OCI-LY1 (cell line): ENCODE measurements at regions not wholly inside any gene's neighbourhood (a gene's known extent, or its start where the extent isn't known, plus 50 kb on each side); places are given as distances from the start of the nearest gene placed in this dataset.

ENCODE experiments used
- H2AFZ ChIP-seq: fragments of 200-600 bp; sonication (generic), shearing (Covaris generic); 2 replicates; pipeline ENCODE4 v1.6.0; 2014; ENCODE audit warnings: antibody characterized with exemption, mild to moderate bottlenecking, low read length
- H3F3A ChIP-seq: fragments of 200-600 bp; sonication (generic), shearing (Covaris generic); 2 replicates; pipeline ENCODE4 v1.6.0; 2014; ENCODE audit warnings: mild to moderate bottlenecking, antibody characterized with exemption, low read length, moderate library complexity; ENCODE audit not compliant: insufficient read depth
- H3K27ac ChIP-seq: fragments of 200-600 bp; sonication (generic); 2 replicates; pipeline ENCODE4 v1.5.1; 2014; ENCODE audit warnings: low read length, mixed run types, mild to moderate bottlenecking, low read depth; ENCODE audit not compliant: poor library complexity, severe bottlenecking
- H3K27me3 ChIP-seq: fragments of 200-600 bp; sonication (generic); 2 replicates; pipeline ENCODE4 v1.6.0; 2014; ENCODE audit warnings: antibody characterized with exemption, mild to moderate bottlenecking, low read length, moderate library complexity; ENCODE audit not compliant: insufficient read depth
- H3K36me3 ChIP-seq: fragments of 200-600 bp; sonication (generic); 2 replicates; pipeline ENCODE4 v1.6.1; 2014; ENCODE audit warnings: mild to moderate bottlenecking, antibody characterized with exemption, low read length, moderate library complexity, mixed read lengths; ENCODE audit not compliant: insufficient read depth
- H3K4me1 ChIP-seq: fragments of 200-600 bp; sonication (generic); 2 replicates; pipeline ENCODE4 v1.5.1; 2014; ENCODE audit warnings: mild to moderate bottlenecking, low read length, moderate library complexity; ENCODE audit not compliant: insufficient read depth, severe bottlenecking
- H3K4me2 ChIP-seq: fragments of 200-600 bp; sonication (generic), shearing (Covaris generic); 2 replicates; pipeline ENCODE4 v1.6.1; 2014; ENCODE audit warnings: low read length
- H3K4me3 ChIP-seq: fragments of 200-600 bp; sonication (generic); 2 replicates; pipeline ENCODE4 v1.5.1; 2014; ENCODE audit warnings: low read length, low read depth, mild to moderate bottlenecking, mixed read lengths; ENCODE audit not compliant: poor library complexity, severe bottlenecking
- H3K79me2 ChIP-seq: fragments of 200-600 bp; shearing (Covaris generic); 2 replicates; pipeline ENCODE4 v1.6.1; 2016; ENCODE audit warnings: mixed run types, low read length, mixed read lengths; ENCODE audit not compliant: insufficient read depth
- H3K9ac ChIP-seq: fragments of 200-600 bp; sonication (generic), shearing (Covaris generic); 2 replicates; pipeline ENCODE4 v1.6.1; 2014; ENCODE audit warnings: mild to moderate bottlenecking, low read length, mixed read lengths
- H3K9me2 ChIP-seq: fragments of 200-600 bp; sonication (generic), shearing (Covaris generic); 2 replicates; pipeline ENCODE4 v1.6.1; 2014; ENCODE audit warnings: low read depth, mild to moderate bottlenecking, low read length, mixed read lengths
- H3K9me3 ChIP-seq: fragments of 200-600 bp; shearing (Covaris generic); 2 replicates; pipeline ENCODE4 v1.6.1; 2014; ENCODE audit warnings: low read length, mixed read lengths
- H4K20me1 ChIP-seq: fragments of 200-600 bp; sonication (generic), shearing (Covaris generic); 2 replicates; pipeline ENCODE4 v1.6.0; 2016; ENCODE audit warnings: mild to moderate bottlenecking, low read length; ENCODE audit not compliant: insufficient read depth
- CTCF ChIP-seq: fragments of 200-600 bp; sonication (generic), shearing (Covaris generic); IDR thresholded peaks from 2 replicates; pipeline ENCODE4 v1.5.1; 2017; ENCODE audit warnings: mild to moderate bottlenecking, antibody characterized with exemption, low read length, moderate library complexity, mixed read lengths
- EZH2 ChIP-seq: fragments of 200-600 bp; sonication (generic), shearing (Covaris generic); IDR thresholded peaks from 2 replicates; pipeline ENCODE4 v1.8.0; 2017; ENCODE audit warnings: borderline replicate concordance, mixed run types, mild to moderate bottlenecking, antibody characterized with exemption, low read length, moderate library complexity, mixed read lengths

GRCh38 chr2:51387235-51387634, 355.3 kb upstream of the NRXN1 start:
- no peaks in the 10 kb centered on the region for H3K27me3 ChIP-seq
- H3K36me3 ChIP-seq: no peaks in the 10 kb centered on the region
- H3F3A ChIP-seq: no peaks in the 10 kb centered on the region
- H3K4me2 ChIP-seq: no peak overlapping the region
- no peaks in the 10 kb centered on the region for H3K9me3 ChIP-seq
- no peak overlapping the region for H3K9ac ChIP-seq
- H3K27ac ChIP-seq: no peak overlapping the region
- no peaks in the 10 kb centered on the region for H3K79me2 ChIP-seq
- H3K9me2 ChIP-seq: no peaks in the 10 kb centered on the region
- H4K20me1 ChIP-seq: no peaks in the 10 kb centered on the region
- H2AFZ ChIP-seq: no peak overlapping the region
- no peak for TF ChIP-seq CTCF
- TF ChIP-seq EZH2: no peak
- H3K4me3 ChIP-seq: no peak overlapping the region
- H3K4me1 ChIP-seq: no peaks in the 10 kb centered on the region

GRCh38 chr2:51379997-51380396, 348.1 kb upstream of the NRXN1 start:
- H3K4me3 ChIP-seq: no peak overlapping the region
- no peak overlapping the region for H3K4me2 ChIP-seq
- no peaks in the 10 kb centered on the region for H3K27me3 ChIP-seq
- H3K9me2 ChIP-seq: no peaks in the 10 kb centered on the region
- H3K4me1 ChIP-seq: no peaks in the 10 kb centered on the region
- H3K36me3 ChIP-seq: no peaks in the 10 kb centered on the region
- no peak overlapping the region for H3K9ac ChIP-seq
- no peak overlapping the region for H2AFZ ChIP-seq
- no peaks in the 10 kb centered on the region for H4K20me1 ChIP-seq
- no peaks in the 10 kb centered on the region for H3K79me2 ChIP-seq
- no peaks in the 10 kb centered on the region for H3K9me3 ChIP-seq
- no peak for TF ChIP-seq CTCF
- TF ChIP-seq EZH2: no peak
- no peak overlapping the region for H3K27ac ChIP-seq
- H3F3A ChIP-seq: no peaks in the 10 kb centered on the region

- H3K9ac ChIP-seq: no peak overlapping the region
- H3K27me3 ChIP-seq: no peaks in the 10 kb centered on the region
- H3K79me2 ChIP-seq: no peaks in the 10 kb centered on the region
- H4K20me1 ChIP-seq: no peaks in the 10 kb centered on the region
- no peak for TF ChIP-seq CTCF
- no peak for TF ChIP-seq EZH2
- H3K4me3 ChIP-seq: no peak overlapping the region
- no peak overlapping the region for H3K4me2 ChIP-seq
- H3K4me1 ChIP-seq: no peaks in the 10 kb centered on the region
- no peak overlapping the region for H3K27ac ChIP-seq
- no peaks in the 10 kb centered on the region for H3K9me2 ChIP-seq
- no peaks in the 10 kb centered on the region for H3K36me3 ChIP-seq
- no peak overlapping the region for H2AFZ ChIP-seq
- H3F3A ChIP-seq: no peaks in the 10 kb centered on the region
- H3K9me3 ChIP-seq: no peaks in the 10 kb centered on the region
Measured at GRCh38 chr2:51368250-51368649, 336.3 kb upstream of the NRXN1 start.
